ENCODE measurements at regions not wholly inside any gene's neighbourhood (a gene's known extent, or its start where the extent isn't known, plus 50 kb on each side); places are given as distances from the start of the nearest gene placed in this dataset.
"Not testable (repeated sequence)": the region's sequence is repeated elsewhere in the genome, so short reads cannot be mapped to it uniquely, and the experiment has no call there.

GRCh38 chr19:30841934-30842333 is 469.8 kb downstream of the ZNF536 start:
- no peaks in the 10 kb centered on the region for H3K27me3 ChIP-seq (ENCODE audit: insufficient read depth, poor library complexity, severe bottlenecking)
- no peak overlapping the region for H3K4me3 ChIP-seq (replicated peaks; ENCODE audit: insufficient read depth, low read length)
- no peak for TF ChIP-seq GABPA (IDR thresholded peaks at IDR 0.05; ENCODE audit: low read depth)
- TF ChIP-seq REST (IDR thresholded peaks at IDR 0.05; ENCODE audit: insufficient replicate concordance, low read depth): no peak
- no peak for TF ChIP-seq SPI1 (IDR thresholded peaks at IDR 0.05; ENCODE audit: borderline replicate concordance, low read depth)
- TF ChIP-seq POLR2AphosphoS5 (IDR thresholded peaks at IDR 0.05; ENCODE audit: low read depth): no peak
- no peak for TF ChIP-seq CTCF (IDR thresholded peaks at IDR 0.05; ENCODE audit: insufficient read depth, low read length)
- DNase-seq (ENCODE audit: low read depth in 1 of 2, low spot score in 1 of 2): no peak
- H3K27ac ChIP-seq (replicated peaks): no peak overlapping the region

GRCh38 chr19:30830875-30831274 is 458.7 kb downstream of the ZNF536 start:
- no peak for DNase-seq (ENCODE audit: low read depth in 1 of 2, low spot score in 1 of 2)
- no peak overlapping the region for H3K27ac ChIP-seq (replicated peaks)
- TF ChIP-seq SPI1 (IDR thresholded peaks at IDR 0.05; ENCODE audit: borderline replicate concordance, low read depth) (no peak), REST (IDR thresholded peaks at IDR 0.05; ENCODE audit: insufficient replicate concordance, low read depth) (no peak), CTCF (IDR thresholded peaks at IDR 0.05; ENCODE audit: insufficient read depth, low read length) (no peak), GABPA (IDR thresholded peaks at IDR 0.05; ENCODE audit: low read depth) (no peak)
- no peak overlapping the region for H3K4me3 ChIP-seq (replicated peaks; ENCODE audit: insufficient read depth, low read length)
- H3K27me3 ChIP-seq (ENCODE audit: insufficient read depth, poor library complexity, severe bottlenecking): no peaks in the 10 kb centered on the region

- H3K27ac ChIP-seq (replicated peaks); H3K27me3 ChIP-seq (ENCODE audit: insufficient read depth, poor library complexity, severe bottlenecking); DNase-seq (ENCODE audit: low read depth in 1 of 2, low spot score in 1 of 2); H3K4me3 ChIP-seq (replicated peaks; ENCODE audit: insufficient read depth, low read length): not testable (repeated sequence)
These were observed 453.3 kb downstream of the ZNF536 start for GRCh38 chr19:30825505-30825904.

GRCh38 chr19:30824809-30825208 is 452.6 kb downstream of the ZNF536 start:
- Histone ChIP-seq H3K27me3 (ENCODE audit: insufficient read depth, poor library complexity, severe bottlenecking) (no peaks in the 10 kb centered on the region), H3K4me3 (replicated peaks; ENCODE audit: insufficient read depth, low read length) (no peak overlapping the region), H3K27ac (replicated peaks) (no peak overlapping the region)
- TF ChIP-seq SPI1 (IDR thresholded peaks at IDR 0.05; ENCODE audit: borderline replicate concordance, low read depth) (no peak), POLR2AphosphoS5 (IDR thresholded peaks at IDR 0.05; ENCODE audit: low read depth) (no peak), REST (IDR thresholded peaks at IDR 0.05; ENCODE audit: insufficient replicate concordance, low read depth) (no peak), GABPA (IDR thresholded peaks at IDR 0.05; ENCODE audit: low read depth) (no peak), CTCF (IDR thresholded peaks at IDR 0.05; ENCODE audit: insufficient read depth, low read length) (no peak)
- DNase-seq (ENCODE audit: low read depth in 1 of 2, low spot score in 1 of 2): no peak
